GM23338 (cell line): ENCODE measurements at regions not wholly inside any gene's neighbourhood (a gene's known extent, or its start where the extent isn't known, plus 50 kb on each side); places are given as distances from the start of the nearest gene placed in this dataset.
A peak's percentile ranks its signal among the peaks of the same experiment; 100 is the strongest.

ENCODE experiments used
- ATAC-seq: fragments of 200-7000 bp; cut with Tn5 transposase; 3 replicates; pipeline ENCODE4 v1.9.1; 2020
- DNase-seq: peaks from one replicate; pipeline ENCODE4 v3.0.0-alpha.2; 2015; ENCODE audit warnings: low spot score
- H2AFZ ChIP-seq: fragments of 200-600 bp; sonication (generic); 2 replicates; pipeline ENCODE4 v1.8.0; 2016; ENCODE audit warnings: antibody characterized with exemption, mild to moderate bottlenecking, moderate library complexity
- H3F3A ChIP-seq: fragments of 200-600 bp; sonication (generic); replicated peaks from 2 replicates; pipeline ENCODE4 v1.8.0; 2017; ENCODE audit warnings: antibody characterized with exemption, mixed run types, low read depth
- H3K27ac ChIP-seq: fragments of 200-600 bp; sonication (generic); 2 replicates; pipeline ENCODE4 v1.6.1; 2016; ENCODE audit warnings: low read depth
- H3K27me3 ChIP-seq: fragments of 200-600 bp; sonication (generic); 2 replicates; pipeline ENCODE4 v1.8.0; 2016; ENCODE audit warnings: mild to moderate bottlenecking, mixed run types, moderate library complexity; ENCODE audit not compliant: insufficient read depth
- H3K36me3 ChIP-seq: fragments of 200-600 bp; sonication (generic); 2 replicates; pipeline ENCODE4 v1.8.0; 2016; ENCODE audit warnings: mild to moderate bottlenecking; ENCODE audit not compliant: insufficient read depth
- H3K4me1 ChIP-seq: fragments of 200-600 bp; sonication (generic); 2 replicates; pipeline ENCODE4 v1.8.0; 2016; ENCODE audit warnings: mild to moderate bottlenecking, moderate library complexity; ENCODE audit not compliant: insufficient read depth
- H3K4me2 ChIP-seq: fragments of 200-600 bp; sonication (generic); 2 replicates; pipeline ENCODE4 v1.7.1; 2017; ENCODE audit warnings: mixed run types
- H3K4me3 ChIP-seq: fragments of 200-600 bp; sonication (generic); 2 replicates; pipeline ENCODE4 v1.6.1; 2016; ENCODE audit warnings: mixed run types
- H3K79me2 ChIP-seq: fragments of 200-600 bp; sonication (generic); replicated peaks from 2 replicates; pipeline ENCODE4 v1.8.0; 2017; ENCODE audit warnings: mild to moderate bottlenecking; ENCODE audit not compliant: insufficient read depth
- H3K9me2 ChIP-seq: fragments of 200-600 bp; sonication (generic); 2 replicates; pipeline ENCODE4 v1.8.0; 2017; ENCODE audit not compliant: insufficient read depth
- H4K20me1 ChIP-seq: fragments of 200-600 bp; sonication (generic); replicated peaks from 2 replicates; pipeline ENCODE4 v1.8.0; 2017; ENCODE audit warnings: mild to moderate bottlenecking; ENCODE audit not compliant: insufficient read depth
- H3K27ac Mint-ChIP-seq: 2 replicates; pipeline ENCODE4 v1.8.0; 2020; ENCODE audit warnings: inconsistent platforms, mild to moderate bottlenecking, moderate library complexity, mixed read lengths
- H3K27me3 Mint-ChIP-seq: 3 replicates; pipeline ENCODE4 v1.8.0; 2022; ENCODE audit warnings: low read depth, mild to moderate bottlenecking, moderate library complexity, mixed read lengths, inconsistent platforms; ENCODE audit not compliant: insufficient read depth, poor library complexity
- H3K36me3 Mint-ChIP-seq: 3 replicates; pipeline ENCODE4 v1.8.0; 2021; ENCODE audit warnings: low read depth, mild to moderate bottlenecking, inconsistent platforms, moderate library complexity, mixed read lengths
- H3K4me1 Mint-ChIP-seq: 3 replicates; pipeline ENCODE4 v1.8.0; 2020; ENCODE audit warnings: mild to moderate bottlenecking, inconsistent platforms, mixed read lengths
- H3K4me3 Mint-ChIP-seq: 3 replicates; pipeline ENCODE4 v1.8.0; 2021; ENCODE audit warnings: moderate library complexity, mild to moderate bottlenecking, inconsistent platforms, mixed read lengths
- H3K9me3 Mint-ChIP-seq: 3 replicates; pipeline ENCODE4 v1.8.0; 2020; ENCODE audit warnings: moderate library complexity, mild to moderate bottlenecking, inconsistent platforms, mixed read lengths
- ETS1 ChIP-seq: IDR thresholded peaks from 2 replicates; pipeline ENCODE4 v1.6.1; 2016; ENCODE audit warnings: antibody characterized with exemption
- EZH2phosphoT487 ChIP-seq: fragments of 200-600 bp; sonication (generic); IDR thresholded peaks from one replicate; pipeline ENCODE4 v1.8.1; 2018; ENCODE audit warnings: antibody characterized with exemption; ENCODE audit not compliant: unreplicated experiment
- JUNB ChIP-seq: IDR thresholded peaks from one replicate; pipeline ENCODE4 v1.6.1; 2016; ENCODE audit warnings: antibody characterized with exemption; ENCODE audit not compliant: unreplicated experiment
- POLR2AphosphoS5 ChIP-seq: IDR thresholded peaks from 2 replicates; pipeline ENCODE4 v1.6.1; 2016; ENCODE audit warnings: antibody characterized with exemption, low read depth
- ZNF114 ChIP-seq: fragments of 250-450 bp; sonication (Bioruptor Pico); IDR thresholded peaks from 2 replicates; pipeline ENCODE4 v1.5.0; 2020; ENCODE audit warnings: mild to moderate bottlenecking, moderate library complexity
- ZNF462 ChIP-seq: fragments of 250-450 bp; sonication (Bioruptor Pico); IDR thresholded peaks from 2 replicates; pipeline ENCODE4 v1.5.0; 2020; ENCODE audit warnings: mild to moderate bottlenecking, moderate library complexity

GRCh38 chr6:40232698-40233097, 298.4 kb upstream of the MOCS1 start (continued):
- TF ChIP-seq ZNF462 (CRISPR knock-in tag) (no peak), ETS1 (no peak), JUNB (no peak)

GRCh38 chr6:40227735-40228134, 293.5 kb upstream of the MOCS1 start:
- H3K36me3 Mint-ChIP-seq, result no peaks in the 10 kb centered on the region
- Histone ChIP-seq H3K36me3 (no peaks in the 10 kb centered on the region), H3K27ac (no peak overlapping the region), H3K27me3 (no peaks in the 10 kb centered on the region), H4K20me1 (no peaks in the 10 kb centered on the region), H3F3A (no peaks in the 10 kb centered on the region), H3K79me2 (no peaks in the 10 kb centered on the region), H3K4me1 (no peaks in the 10 kb centered on the region), H3K9me2 (peaks cover 22% of the 10 kb centered on the region), H3K4me2 (no peak overlapping the region), H3K4me3 (no peak overlapping the region), H2AFZ (peak overlapping the region; percentile 56; the same call in 1 of the 2 replicates)
- H3K27ac Mint-ChIP-seq, result no peak overlapping the region
- no peak for TF ChIP-seq EZH2phosphoT487
- no peak for TF ChIP-seq ZNF114
- no peak for TF ChIP-seq POLR2AphosphoS5
- TF ChIP-seq ZNF462 (CRISPR knock-in tag), result no peak
- no peaks in the 10 kb centered on the region for H3K9me3 Mint-ChIP-seq
- peaks cover 6% of the 10 kb centered on the region for H3K27me3 Mint-ChIP-seq
- no peak; the same call in 2 of the 3 replicates for ATAC-seq
- no peak overlapping the region for H3K4me3 Mint-ChIP-seq
- peak; percentile 7 for DNase-seq
- peaks cover 13% of the 10 kb centered on the region; the same call in 2 of the 3 replicates for H3K4me1 Mint-ChIP-seq
